ENCODE measurements at regions not wholly inside any gene's neighbourhood (a gene's known extent, or its start where the extent isn't known, plus 50 kb on each side); places are given as distances from the start of the nearest gene placed in this dataset.
A peak's percentile ranks its signal among the peaks of the same experiment; 100 is the strongest.

- WGBS, 2 donors, result 39 to 50% methylated on average over 13 of the region's 13 CpGs
- intact Hi-C loops (cut with DNase I; ENCODE audit: low total_unique reads), result loop anchor here (2.0 kb wide), 1 partner anchor 196 kb away; no protein-coding TSS in a partner anchor
Observed at GRCh38 chr16:86016201-86016965, 117.4 kb downstream of the IRF8 start.

GRCh38 chr16:86018071-86018470 lies 119.1 kb downstream of the IRF8 start:
- no peak for TF ChIP-seq POLR2A (IDR thresholded peaks at IDR 0.05)
- no peak for TF ChIP-seq CTCF (IDR thresholded peaks at IDR 0.05)
- H3K4me3 ChIP-seq (ENCODE audit: low read depth, poor library complexity, severe bottlenecking), result no peak overlapping the region
- intact Hi-C loops (cut with DNase I; ENCODE audit: low total_unique reads), result no loop called here
- peak in 1 of 2 donors; percentile 59 for DNase-seq (ENCODE audit: low spot score in 2 of 2)
- WGBS, 2 donors, result 12 to 30% methylated on average over 2 of the region's 2 CpGs

More at GRCh38 chr16:86016201-86016965, 117.4 kb downstream of the IRF8 start:
- peak in 1 of 2 donors; percentile 80 for DNase-seq (ENCODE audit: low spot score in 2 of 2)
- TF ChIP-seq POLR2A (IDR thresholded peaks at IDR 0.05), result no peak
- peak in 1 of 3 donors; percentile 36 for TF ChIP-seq CTCF (IDR thresholded peaks at IDR 0.05)
- no peak overlapping the region for H3K4me3 ChIP-seq (ENCODE audit: low read depth, poor library complexity, severe bottlenecking)

- H3K4me3 ChIP-seq (ENCODE audit: low read depth, poor library complexity, severe bottlenecking), result no peak overlapping the region
- WGBS, 2 donors, result 7 to 8% methylated on average over 7 of the region's 7 CpGs
- DNase-seq (ENCODE audit: low spot score in 2 of 2), result peak; percentile 41 to 72
- TF ChIP-seq CTCF (IDR thresholded peaks at IDR 0.05), result no peak
- TF ChIP-seq POLR2A (IDR thresholded peaks at IDR 0.05), result no peak
- intact Hi-C loops (cut with DNase I; ENCODE audit: low total_unique reads), result no loop called here
Observed at GRCh38 chr16:86018487-86018886, 119.5 kb downstream of the IRF8 start.

DNA sequence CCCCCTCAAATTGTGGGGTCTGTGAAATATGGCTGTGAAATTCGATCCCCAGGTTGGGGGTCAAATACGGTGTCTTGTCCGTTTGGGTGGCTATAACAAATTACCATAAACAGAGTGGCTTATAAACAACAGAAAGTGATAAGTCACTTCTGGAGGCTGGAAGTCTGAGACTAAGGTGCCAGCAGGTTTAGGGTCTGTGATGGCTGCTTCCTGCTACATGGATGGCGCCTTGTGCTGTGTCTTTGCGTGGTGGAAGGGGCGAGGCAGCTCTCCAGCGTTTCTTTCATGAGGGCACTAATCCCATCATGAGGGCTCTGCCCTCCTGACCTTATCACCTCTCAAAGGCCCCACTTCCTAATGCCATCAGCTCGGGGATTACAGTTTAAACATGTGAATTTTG lies 120.0 kb downstream of the IRF8 start:
- TF ChIP-seq CTCF (IDR thresholded peaks at IDR 0.05) (no peak), POLR2A (IDR thresholded peaks at IDR 0.05) (no peak)
- intact Hi-C loops (cut with DNase I; ENCODE audit: low total_unique reads), result no loop called here
- WGBS, 2 donors, result 55 to 57% methylated on average over 8 of the region's 8 CpGs
- peak in 1 of 2 donors; percentile 58 for DNase-seq (ENCODE audit: low spot score in 2 of 2)
- no peak overlapping the region for H3K4me3 ChIP-seq (ENCODE audit: low read depth, poor library complexity, severe bottlenecking)

- H3K4me3 ChIP-seq (ENCODE audit: low read depth, poor library complexity, severe bottlenecking), result no peak overlapping the region
- peak in 1 of 2 donors; percentile 42 for DNase-seq (ENCODE audit: low spot score in 2 of 2)
- TF ChIP-seq POLR2A (IDR thresholded peaks at IDR 0.05), result no peak
- TF ChIP-seq CTCF (IDR thresholded peaks at IDR 0.05), result no peak
- 57 to 69% methylated on average over 14 of the region's 14 CpGs for WGBS, 2 donors
- intact Hi-C loops (cut with DNase I; ENCODE audit: low total_unique reads), result no loop called here
Observed at GRCh38 chr16:86019446-86020047, 120.6 kb downstream of the IRF8 start.

Measured in lower leg skin (tissue), 4 donors.